HepG2 (cell line): ENCODE measurements at regions not wholly inside any gene's neighbourhood (a gene's known extent, or its start where the extent isn't known, plus 50 kb on each side); places are given as distances from the start of the nearest gene placed in this dataset.
A peak's percentile ranks its signal among the peaks of the same experiment; 100 is the strongest.

Source experiments
- IRF2 ChIP-seq: IDR thresholded peaks from 2 replicates; pipeline ENCODE4 v1.6.1; 2018; ENCODE audit warnings: missing genetic modification reagents, missing compliant biosample characterization
- KLF11 ChIP-seq: IDR thresholded peaks from 2 replicates; pipeline ENCODE4 v1.6.1; 2016; ENCODE audit warnings: missing compliant biosample characterization
- NONO ChIP-seq, 2 experiments: fragments of 450-650 bp in 1 of 2; sonication (generic) in 1 of 2; formaldehyde crosslinking in 1 of 2; IDR thresholded peaks in 1 of 2; conservative IDR thresholded peaks in 1 of 2; 2 replicates each; pipeline versions ENCODE4 v1.6.1 to v1.8.0; 2017 to 2022; ENCODE audit warnings: mild to moderate bottlenecking in 1 of 2, missing genetic modification reagents in 1 of 2, moderate library complexity in 1 of 2
- SAFB2 ChIP-seq: sonication (generic); formaldehyde crosslinking; IDR thresholded peaks from 2 replicates; pipeline ENCODE4 v1.5.1; 2020; ENCODE audit warnings: missing genetic modification reagents, low read depth, mild to moderate bottlenecking, borderline replicate concordance
- SALL1 ChIP-seq: sonication (generic); formaldehyde crosslinking; IDR thresholded peaks from 2 replicates; pipeline ENCODE4 v1.8.0; 2022; ENCODE audit warnings: mild to moderate bottlenecking, missing genetic modification reagents
- SMC3 ChIP-seq: IDR thresholded peaks from 2 replicates; pipeline ENCODE4 v1.6.1; 2011; ENCODE audit warnings: low read length, improper control_type of control experiment
- SNRNP70 ChIP-seq: fragments of 200-400 bp; formaldehyde crosslinking; IDR thresholded peaks from 2 replicates; pipeline ENCODE4 v1.6.1; 2017; ENCODE audit warnings: mild to moderate bottlenecking, low read depth, low read length, moderate library complexity
- SRSF9 ChIP-seq: fragments of 200-400 bp; formaldehyde crosslinking; IDR thresholded peaks from 2 replicates; pipeline ENCODE4 v1.6.1; 2018; ENCODE audit warnings: borderline replicate concordance, mild to moderate bottlenecking, low read depth, low read length; ENCODE audit not compliant: insufficient read depth, poor library complexity, severe bottlenecking
- TCF7 ChIP-seq: sonication (generic); IDR thresholded peaks from 2 replicates; pipeline ENCODE4 v1.6.1; 2016; ENCODE audit warnings: antibody characterized with exemption, low read depth
- YY1 ChIP-seq: IDR thresholded peaks from 2 replicates; pipeline ENCODE4 v1.6.1; 2011; ENCODE audit warnings: low read length, low read depth, moderate library complexity, mild to moderate bottlenecking; ENCODE audit not compliant: insufficient read depth, insufficient replicate concordance
- ZNF224 ChIP-seq: sonication (generic); formaldehyde crosslinking; IDR thresholded peaks from 2 replicates; pipeline ENCODE4 v1.5.0; 2020; ENCODE audit warnings: mild to moderate bottlenecking, missing genetic modification reagents
- ZNF460 ChIP-seq: sonication (generic); formaldehyde crosslinking; IDR thresholded peaks from 2 replicates; pipeline ENCODE4 v1.5.1; 2020; ENCODE audit warnings: missing genetic modification reagents, mild to moderate bottlenecking, borderline replicate concordance
- ZSCAN22 ChIP-seq: sonication (generic); formaldehyde crosslinking; IDR thresholded peaks from 2 replicates; pipeline ENCODE4 v1.4.0; 2020; ENCODE audit warnings: mild to moderate bottlenecking, missing genetic modification reagents
- TF ChIP-seq, protein P1 (sequence below): sonication (generic); formaldehyde crosslinking; IDR thresholded peaks from 2 replicates; pipeline ENCODE4 v1.9.0; 2021; ENCODE audit warnings: mild to moderate bottlenecking, missing genetic modification reagents
- TF ChIP-seq, protein P2 (sequence below): IDR thresholded peaks from 2 replicates; pipeline ENCODE4 v1.6.1; 2012; ENCODE audit warnings: low read length, improper control_type of control experiment
- TF ChIP-seq, protein P3 (sequence below): IDR thresholded peaks from 2 replicates; pipeline ENCODE4 v1.6.1; 2016; ENCODE audit warnings: control low read depth
- TF ChIP-seq, protein P4 (sequence below): sonication (generic); formaldehyde crosslinking; IDR thresholded peaks from 2 replicates; pipeline ENCODE4 v1.8.1; 2023; ENCODE audit warnings: mild to moderate bottlenecking, missing genetic modification reagents

DNA sequence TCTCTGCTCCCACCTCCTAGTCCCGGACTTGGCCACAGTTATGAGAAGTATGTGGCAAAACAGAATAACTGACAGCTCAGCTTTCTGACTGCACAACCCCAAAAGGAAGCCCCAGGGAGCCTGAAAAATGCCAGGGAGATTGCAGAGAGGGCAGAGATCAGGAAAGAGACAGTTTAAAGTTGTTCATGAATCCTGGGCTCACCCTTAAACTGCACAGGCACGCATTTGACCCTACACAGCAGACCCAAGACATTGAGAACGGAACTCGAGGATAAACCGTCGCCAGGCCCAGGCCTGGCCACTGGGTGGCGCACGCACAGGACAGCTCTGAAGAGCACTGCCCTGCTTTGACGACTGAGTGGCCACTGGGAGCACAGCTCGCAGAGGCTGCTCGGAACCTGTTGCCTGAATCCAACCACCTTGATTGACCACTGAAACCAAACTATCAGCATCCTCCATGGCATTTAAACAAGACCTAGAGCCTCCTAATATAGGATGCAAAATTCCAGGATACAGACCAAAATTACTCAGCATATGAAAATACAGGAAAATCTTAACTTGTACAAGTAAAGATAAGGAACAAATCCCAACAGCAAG lies 114.0 kb downstream of the C16orf95 start (continued):
- TF ChIP-seq, protein P1, sequence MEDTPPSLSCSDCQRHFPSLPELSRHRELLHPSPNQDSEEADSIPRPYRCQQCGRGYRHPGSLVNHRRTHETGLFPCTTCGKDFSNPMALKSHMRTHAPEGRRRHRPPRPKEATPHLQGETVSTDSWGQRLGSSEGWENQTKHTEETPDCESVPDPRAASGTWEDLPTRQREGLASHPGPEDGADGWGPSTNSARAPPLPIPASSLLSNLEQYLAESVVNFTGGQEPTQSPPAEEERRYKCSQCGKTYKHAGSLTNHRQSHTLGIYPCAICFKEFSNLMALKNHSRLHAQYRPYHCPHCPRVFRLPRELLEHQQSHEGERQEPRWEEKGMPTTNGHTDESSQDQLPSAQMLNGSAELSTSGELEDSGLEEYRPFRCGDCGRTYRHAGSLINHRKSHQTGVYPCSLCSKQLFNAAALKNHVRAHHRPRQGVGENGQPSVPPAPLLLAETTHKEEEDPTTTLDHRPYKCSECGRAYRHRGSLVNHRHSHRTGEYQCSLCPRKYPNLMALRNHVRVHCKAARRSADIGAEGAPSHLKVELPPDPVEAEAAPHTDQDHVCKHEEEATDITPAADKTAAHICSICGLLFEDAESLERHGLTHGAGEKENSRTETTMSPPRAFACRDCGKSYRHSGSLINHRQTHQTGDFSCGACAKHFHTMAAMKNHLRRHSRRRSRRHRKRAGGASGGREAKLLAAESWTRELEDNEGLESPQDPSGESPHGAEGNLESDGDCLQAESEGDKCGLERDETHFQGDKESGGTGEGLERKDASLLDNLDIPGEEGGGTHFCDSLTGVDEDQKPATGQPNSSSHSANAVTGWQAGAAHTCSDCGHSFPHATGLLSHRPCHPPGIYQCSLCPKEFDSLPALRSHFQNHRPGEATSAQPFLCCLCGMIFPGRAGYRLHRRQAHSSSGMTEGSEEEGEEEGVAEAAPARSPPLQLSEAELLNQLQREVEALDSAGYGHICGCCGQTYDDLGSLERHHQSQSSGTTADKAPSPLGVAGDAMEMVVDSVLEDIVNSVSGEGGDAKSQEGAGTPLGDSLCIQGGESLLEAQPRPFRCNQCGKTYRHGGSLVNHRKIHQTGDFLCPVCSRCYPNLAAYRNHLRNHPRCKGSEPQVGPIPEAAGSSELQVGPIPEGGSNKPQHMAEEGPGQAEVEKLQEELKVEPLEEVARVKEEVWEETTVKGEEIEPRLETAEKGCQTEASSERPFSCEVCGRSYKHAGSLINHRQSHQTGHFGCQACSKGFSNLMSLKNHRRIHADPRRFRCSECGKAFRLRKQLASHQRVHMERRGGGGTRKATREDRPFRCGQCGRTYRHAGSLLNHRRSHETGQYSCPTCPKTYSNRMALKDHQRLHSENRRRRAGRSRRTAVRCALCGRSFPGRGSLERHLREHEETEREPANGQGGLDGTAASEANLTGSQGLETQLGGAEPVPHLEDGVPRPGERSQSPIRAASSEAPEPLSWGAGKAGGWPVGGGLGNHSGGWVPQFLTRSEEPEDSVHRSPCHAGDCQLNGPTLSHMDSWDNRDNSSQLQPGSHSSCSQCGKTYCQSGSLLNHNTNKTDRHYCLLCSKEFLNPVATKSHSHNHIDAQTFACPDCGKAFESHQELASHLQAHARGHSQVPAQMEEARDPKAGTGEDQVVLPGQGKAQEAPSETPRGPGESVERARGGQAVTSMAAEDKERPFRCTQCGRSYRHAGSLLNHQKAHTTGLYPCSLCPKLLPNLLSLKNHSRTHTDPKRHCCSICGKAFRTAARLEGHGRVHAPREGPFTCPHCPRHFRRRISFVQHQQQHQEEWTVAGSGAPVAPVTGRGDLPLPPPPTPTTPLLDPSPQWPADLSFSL (CRISPR knock-in tag): no peak
- TF ChIP-seq SALL1 (CRISPR knock-in tag) (peak; percentile 66), SNRNP70 (no peak), SMC3 (peak; percentile 66), ZNF224 (CRISPR knock-in tag) (no peak), NONO (IDR thresholded peaks at IDR 0.05) (no peak), NONO (CRISPR knock-in tag; conservative IDR thresholded peaks at IDR 0.05) (no peak), SRSF9 (no peak), YY1 (no peak), IRF2 (CRISPR knock-in tag) (peak; percentile 52; the same call in 1 of the 2 replicates), TCF7 (no peak), KLF11 (CRISPR knock-in tag) (no peak), SAFB2 (CRISPR knock-in tag) (no peak), ZNF460 (CRISPR knock-in tag) (no peak), ZSCAN22 (no peak)
- TF ChIP-seq, protein P2, sequence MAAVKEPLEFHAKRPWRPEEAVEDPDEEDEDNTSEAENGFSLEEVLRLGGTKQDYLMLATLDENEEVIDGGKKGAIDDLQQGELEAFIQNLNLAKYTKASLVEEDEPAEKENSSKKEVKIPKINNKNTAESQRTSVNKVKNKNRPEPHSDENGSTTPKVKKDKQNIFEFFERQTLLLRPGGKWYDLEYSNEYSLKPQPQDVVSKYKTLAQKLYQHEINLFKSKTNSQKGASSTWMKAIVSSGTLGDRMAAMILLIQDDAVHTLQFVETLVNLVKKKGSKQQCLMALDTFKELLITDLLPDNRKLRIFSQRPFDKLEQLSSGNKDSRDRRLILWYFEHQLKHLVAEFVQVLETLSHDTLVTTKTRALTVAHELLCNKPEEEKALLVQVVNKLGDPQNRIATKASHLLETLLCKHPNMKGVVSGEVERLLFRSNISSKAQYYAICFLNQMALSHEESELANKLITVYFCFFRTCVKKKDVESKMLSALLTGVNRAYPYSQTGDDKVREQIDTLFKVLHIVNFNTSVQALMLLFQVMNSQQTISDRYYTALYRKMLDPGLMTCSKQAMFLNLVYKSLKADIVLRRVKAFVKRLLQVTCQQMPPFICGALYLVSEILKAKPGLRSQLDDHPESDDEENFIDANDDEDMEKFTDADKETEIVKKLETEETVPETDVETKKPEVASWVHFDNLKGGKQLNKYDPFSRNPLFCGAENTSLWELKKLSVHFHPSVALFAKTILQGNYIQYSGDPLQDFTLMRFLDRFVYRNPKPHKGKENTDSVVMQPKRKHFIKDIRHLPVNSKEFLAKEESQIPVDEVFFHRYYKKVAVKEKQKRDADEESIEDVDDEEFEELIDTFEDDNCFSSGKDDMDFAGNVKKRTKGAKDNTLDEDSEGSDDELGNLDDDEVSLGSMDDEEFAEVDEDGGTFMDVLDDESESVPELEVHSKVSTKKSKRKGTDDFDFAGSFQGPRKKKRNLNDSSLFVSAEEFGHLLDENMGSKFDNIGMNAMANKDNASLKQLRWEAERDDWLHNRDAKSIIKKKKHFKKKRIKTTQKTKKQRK: no peak
- TF ChIP-seq, protein P3, sequence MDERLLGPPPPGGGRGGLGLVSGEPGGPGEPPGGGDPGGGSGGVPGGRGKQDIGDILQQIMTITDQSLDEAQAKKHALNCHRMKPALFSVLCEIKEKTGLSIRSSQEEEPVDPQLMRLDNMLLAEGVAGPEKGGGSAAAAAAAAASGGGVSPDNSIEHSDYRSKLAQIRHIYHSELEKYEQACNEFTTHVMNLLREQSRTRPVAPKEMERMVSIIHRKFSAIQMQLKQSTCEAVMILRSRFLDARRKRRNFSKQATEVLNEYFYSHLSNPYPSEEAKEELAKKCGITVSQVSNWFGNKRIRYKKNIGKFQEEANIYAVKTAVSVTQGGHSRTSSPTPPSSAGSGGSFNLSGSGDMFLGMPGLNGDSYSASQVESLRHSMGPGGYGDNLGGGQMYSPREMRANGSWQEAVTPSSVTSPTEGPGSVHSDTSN: no peak
- TF ChIP-seq, protein P4, sequence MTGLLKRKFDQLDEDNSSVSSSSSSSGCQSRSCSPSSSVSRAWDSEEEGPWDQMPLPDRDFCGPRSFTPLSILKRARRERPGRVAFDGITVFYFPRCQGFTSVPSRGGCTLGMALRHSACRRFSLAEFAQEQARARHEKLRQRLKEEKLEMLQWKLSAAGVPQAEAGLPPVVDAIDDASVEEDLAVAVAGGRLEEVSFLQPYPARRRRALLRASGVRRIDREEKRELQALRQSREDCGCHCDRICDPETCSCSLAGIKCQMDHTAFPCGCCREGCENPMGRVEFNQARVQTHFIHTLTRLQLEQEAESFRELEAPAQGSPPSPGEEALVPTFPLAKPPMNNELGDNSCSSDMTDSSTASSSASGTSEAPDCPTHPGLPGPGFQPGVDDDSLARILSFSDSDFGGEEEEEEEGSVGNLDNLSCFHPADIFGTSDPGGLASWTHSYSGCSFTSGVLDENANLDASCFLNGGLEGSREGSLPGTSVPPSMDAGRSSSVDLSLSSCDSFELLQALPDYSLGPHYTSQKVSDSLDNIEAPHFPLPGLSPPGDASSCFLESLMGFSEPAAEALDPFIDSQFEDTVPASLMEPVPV (CRISPR knock-in tag): no peak
